H1 (cell line): ENCODE measurements at regions not wholly inside any gene's neighbourhood (a gene's known extent, or its start where the extent isn't known, plus 50 kb on each side); places are given as distances from the start of the nearest gene placed in this dataset.

Experiments used
- CTCF ChIP-seq, 3 experiments: IDR thresholded peaks; 1 replicate in 2 of 3; 2 replicates in 1 of 3; pipeline versions ENCODE4 v1.5.1 to v1.6.1; 2011; ENCODE audit warnings: low read length in 3 of 3, mild to moderate bottlenecking in 3 of 3, inconsistent platforms in 2 of 3, low read depth in 1 of 3, moderate library complexity in 1 of 3; ENCODE audit not compliant: insufficient read depth in 1 of 3; ENCODE audit errors: control extremely low read depth in 1 of 3
- HDAC2 ChIP-seq, 2 experiments: fragments of 300-600 bp in 1 of 2; sonication (generic) in 1 of 2; IDR thresholded peaks; 2 replicates each; pipeline ENCODE4 v1.6.1; 2011 to 2012; ENCODE audit warnings: low read depth in 2 of 2, low read length in 2 of 2, mild to moderate bottlenecking in 2 of 2, moderate library complexity in 2 of 2, borderline replicate concordance in 1 of 2, inconsistent platforms in 1 of 2
- JUND ChIP-seq: IDR thresholded peaks from 2 replicates; pipeline ENCODE4 v1.6.1; 2011; ENCODE audit warnings: mild to moderate bottlenecking, improper control_type of control experiment, low read length
- MAFK ChIP-seq: IDR thresholded peaks from 2 replicates; pipeline ENCODE4 v1.6.1; 2012; ENCODE audit warnings: low read depth, mild to moderate bottlenecking, improper control_type of control experiment, low read length
- PHF8 ChIP-seq: fragments of 200-600 bp; sonication (generic); conservative IDR thresholded peaks from 2 replicates; pipeline ENCODE4 v1.7.1; 2012; ENCODE audit warnings: low read depth, mild to moderate bottlenecking, inconsistent platforms, low read length, moderate library complexity
- SP1 ChIP-seq: IDR thresholded peaks from 2 replicates; pipeline ENCODE4 v1.6.1; 2011; ENCODE audit warnings: low read depth, low read length
- TAF1 ChIP-seq: IDR thresholded peaks from 2 replicates; pipeline ENCODE4 v1.6.1; 2011; ENCODE audit warnings: mild to moderate bottlenecking, low read depth, low read length
- ZNF274 ChIP-seq: IDR thresholded peaks from 2 replicates; pipeline ENCODE4 v1.7.0; 2012; ENCODE audit warnings: low read length, borderline replicate concordance; ENCODE audit errors: extremely low read depth

DNA sequence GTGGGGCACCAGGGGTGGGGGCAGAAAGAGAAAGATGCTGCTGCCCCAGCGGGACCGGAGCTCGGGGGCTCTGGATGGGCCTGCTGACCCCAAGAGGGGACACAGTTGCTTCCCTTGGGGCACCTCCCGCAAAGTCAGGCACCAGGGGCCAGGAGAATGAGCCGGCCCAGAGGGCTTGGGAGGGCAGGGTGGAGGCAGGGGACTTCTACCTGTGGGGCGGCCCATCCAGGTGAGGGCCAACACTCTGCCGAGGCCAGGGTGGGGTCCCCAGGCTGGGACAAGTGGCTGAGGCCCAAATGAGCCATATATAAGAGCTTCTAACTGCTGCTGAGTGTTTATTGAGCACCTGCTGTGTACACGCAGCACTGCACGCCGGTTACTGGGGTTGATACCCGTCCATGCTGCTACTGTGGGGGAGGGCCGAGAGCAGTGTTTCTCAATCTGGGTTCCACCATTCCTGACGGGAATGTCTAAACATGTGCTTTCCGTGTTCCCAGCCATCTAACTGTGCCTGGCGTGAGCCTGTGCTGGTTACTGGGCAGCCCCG, 211.7 kb upstream of the GSE1 start:
- TF ChIP-seq ZNF274 (no peak), CTCF (IDR thresholded peaks at IDR 0.05; ENCODE audit: control extremely low read depth in 1 of 3, insufficient read depth in 1 of 3, low read depth in 1 of 3, low read length in 3 of 3) (no peak), SP1 (no peak), PHF8 (no peak), TAF1 (no peak), JUND (no peak), HDAC2 (IDR thresholded peaks at IDR 0.05; ENCODE audit: borderline replicate concordance in 1 of 2, low read depth in 2 of 2, low read length in 2 of 2) (no peak), MAFK (no peak)
